ENCODE measurements at regions not wholly inside any gene's neighbourhood (a gene's known extent, or its start where the extent isn't known, plus 50 kb on each side); places are given as distances from the start of the nearest gene placed in this dataset.

DNA sequence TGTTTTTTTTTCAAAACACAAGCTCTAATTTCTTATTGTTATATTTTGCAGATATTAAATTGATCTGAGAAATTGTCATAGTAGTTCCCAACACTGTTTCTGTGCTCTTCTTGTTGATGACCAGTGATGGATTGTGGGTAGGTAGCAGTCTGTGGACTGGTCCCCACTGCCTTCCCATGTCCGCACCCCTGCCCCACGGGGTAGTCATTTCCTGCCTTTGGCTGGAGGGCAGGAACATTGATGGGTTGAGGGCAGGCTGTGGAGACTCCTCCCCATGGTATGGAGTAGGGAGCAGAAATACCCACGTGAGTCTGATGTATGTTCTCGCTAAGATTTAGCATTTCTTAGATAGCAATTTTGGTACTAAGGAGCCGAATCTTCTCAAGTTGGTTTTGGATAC, 762.0 kb downstream of the CDH8 start:
- H3K9me2 ChIP-seq (replicated peaks; ENCODE audit: insufficient read depth, low read length), result no peaks in the 10 kb centered on the region
- H4K20me1 ChIP-seq (ENCODE audit: low read depth, low read length), result no peaks in the 10 kb centered on the region
- TF ChIP-seq EZH2phosphoT487 (conservative IDR thresholded peaks at IDR 0.05; ENCODE audit: low read length), result no peak
- TF ChIP-seq, protein P1, sequence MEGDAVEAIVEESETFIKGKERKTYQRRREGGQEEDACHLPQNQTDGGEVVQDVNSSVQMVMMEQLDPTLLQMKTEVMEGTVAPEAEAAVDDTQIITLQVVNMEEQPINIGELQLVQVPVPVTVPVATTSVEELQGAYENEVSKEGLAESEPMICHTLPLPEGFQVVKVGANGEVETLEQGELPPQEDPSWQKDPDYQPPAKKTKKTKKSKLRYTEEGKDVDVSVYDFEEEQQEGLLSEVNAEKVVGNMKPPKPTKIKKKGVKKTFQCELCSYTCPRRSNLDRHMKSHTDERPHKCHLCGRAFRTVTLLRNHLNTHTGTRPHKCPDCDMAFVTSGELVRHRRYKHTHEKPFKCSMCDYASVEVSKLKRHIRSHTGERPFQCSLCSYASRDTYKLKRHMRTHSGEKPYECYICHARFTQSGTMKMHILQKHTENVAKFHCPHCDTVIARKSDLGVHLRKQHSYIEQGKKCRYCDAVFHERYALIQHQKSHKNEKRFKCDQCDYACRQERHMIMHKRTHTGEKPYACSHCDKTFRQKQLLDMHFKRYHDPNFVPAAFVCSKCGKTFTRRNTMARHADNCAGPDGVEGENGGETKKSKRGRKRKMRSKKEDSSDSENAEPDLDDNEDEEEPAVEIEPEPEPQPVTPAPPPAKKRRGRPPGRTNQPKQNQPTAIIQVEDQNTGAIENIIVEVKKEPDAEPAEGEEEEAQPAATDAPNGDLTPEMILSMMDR (IDR thresholded peaks at IDR 0.05; ENCODE audit: insufficient read depth, low read length, poor library complexity, severe bottlenecking), result no peak
- H3K9me3 ChIP-seq (ENCODE audit: insufficient read depth, low read length), result no peaks in the 10 kb centered on the region
- H3K27ac ChIP-seq (ENCODE audit: low read depth, low read length), result no peak overlapping the region
- no peaks in the 10 kb centered on the region for H3K36me3 ChIP-seq (ENCODE audit: low read length)
- no peak overlapping the region for H3K4me3 ChIP-seq (ENCODE audit: insufficient read depth, low read length, poor library complexity, severe bottlenecking)
- no peak overlapping the region for H2AFZ ChIP-seq (ENCODE audit: low read depth, low read length, severe bottlenecking)
- H3K27me3 ChIP-seq (ENCODE audit: low read length), result no peaks in the 10 kb centered on the region
- no peaks in the 10 kb centered on the region for H3K79me2 ChIP-seq (ENCODE audit: insufficient read depth, low read length)
- no peaks in the 10 kb centered on the region for H3F3A ChIP-seq (ENCODE audit: insufficient read depth)
- no peak overlapping the region for H3K9ac ChIP-seq (ENCODE audit: low read length)
- no peak overlapping the region for H3K4me2 ChIP-seq (ENCODE audit: low read depth, low read length, poor library complexity, severe bottlenecking)

- H3K4me3 ChIP-seq (ENCODE audit: insufficient read depth, low read length, poor library complexity, severe bottlenecking), result no peak overlapping the region
- TF ChIP-seq, protein P1 (IDR thresholded peaks at IDR 0.05; ENCODE audit: insufficient read depth, low read length, poor library complexity, severe bottlenecking), result no peak
- TF ChIP-seq EZH2phosphoT487 (conservative IDR thresholded peaks at IDR 0.05; ENCODE audit: low read length), result no peak
- no peaks in the 10 kb centered on the region for H3K9me3 ChIP-seq (ENCODE audit: insufficient read depth, low read length)
- no peaks in the 10 kb centered on the region for H3K36me3 ChIP-seq (ENCODE audit: low read length)
- H3K27ac ChIP-seq (ENCODE audit: low read depth, low read length), result no peak overlapping the region
- no peaks in the 10 kb centered on the region for H3K9me2 ChIP-seq (replicated peaks; ENCODE audit: insufficient read depth, low read length)
- no peak overlapping the region for H3K9ac ChIP-seq (ENCODE audit: low read length)
- H4K20me1 ChIP-seq (ENCODE audit: low read depth, low read length), result no peaks in the 10 kb centered on the region
- H3K79me2 ChIP-seq (ENCODE audit: insufficient read depth, low read length), result no peaks in the 10 kb centered on the region
- no peak overlapping the region for H3K4me2 ChIP-seq (ENCODE audit: low read depth, low read length, poor library complexity, severe bottlenecking)
- no peak overlapping the region for H2AFZ ChIP-seq (ENCODE audit: low read depth, low read length, severe bottlenecking)
- H3F3A ChIP-seq (ENCODE audit: insufficient read depth), result no peaks in the 10 kb centered on the region
- H3K27me3 ChIP-seq (ENCODE audit: low read length), result no peaks in the 10 kb centered on the region
Measured at GRCh38 chr16:61270726-61271125, 765.5 kb downstream of the CDH8 start.

DNA sequence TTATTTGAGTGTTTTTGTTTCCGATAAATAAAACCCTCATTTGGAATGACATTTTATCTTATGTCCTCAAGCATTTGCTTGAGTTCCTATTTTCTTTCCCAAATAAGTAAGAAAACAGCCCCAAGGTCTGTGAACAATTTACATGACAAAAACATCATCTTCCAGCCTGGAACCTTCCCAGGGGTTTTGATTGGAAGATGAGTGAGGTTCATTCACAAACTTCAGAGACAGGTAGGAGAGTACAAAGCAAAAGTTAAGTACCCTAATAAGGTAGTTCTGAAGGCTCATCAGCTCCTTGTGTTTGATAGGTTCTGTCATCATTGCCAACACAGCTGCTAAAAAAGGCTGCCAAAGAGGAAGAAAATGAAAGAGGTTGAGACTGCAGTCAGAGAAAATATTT, 772.8 kb downstream of the CDH8 start:
- Histone ChIP-seq H4K20me1 (ENCODE audit: low read depth, low read length) (no peaks in the 10 kb centered on the region), H3K4me2 (ENCODE audit: low read depth, low read length, poor library complexity, severe bottlenecking) (no peak overlapping the region), H3K9me2 (replicated peaks; ENCODE audit: insufficient read depth, low read length) (no peaks in the 10 kb centered on the region), H3K27ac (ENCODE audit: low read depth, low read length) (no peak overlapping the region), H3K79me2 (ENCODE audit: insufficient read depth, low read length) (no peaks in the 10 kb centered on the region), H3K36me3 (ENCODE audit: low read length) (no peaks in the 10 kb centered on the region), H3K4me3 (ENCODE audit: insufficient read depth, low read length, poor library complexity, severe bottlenecking) (no peak overlapping the region), H3K9me3 (ENCODE audit: insufficient read depth, low read length) (no peaks in the 10 kb centered on the region), H2AFZ (ENCODE audit: low read depth, low read length, severe bottlenecking) (no peak overlapping the region), H3K27me3 (ENCODE audit: low read length) (no peaks in the 10 kb centered on the region), H3F3A (ENCODE audit: insufficient read depth) (no peaks in the 10 kb centered on the region), H3K9ac (ENCODE audit: low read length) (no peak overlapping the region)
- no peak for TF ChIP-seq EZH2phosphoT487 (conservative IDR thresholded peaks at IDR 0.05; ENCODE audit: low read length)
- TF ChIP-seq, protein P1 (IDR thresholded peaks at IDR 0.05; ENCODE audit: insufficient read depth, low read length, poor library complexity, severe bottlenecking), result no peak

Data from SU-DHL-6 (cell line).